Immature natural killer cell (primary cell): ENCODE measurements at regions not wholly inside any gene's neighbourhood (a gene's known extent, or its start where the extent isn't known, plus 50 kb on each side); places are given as distances from the start of the nearest gene placed in this dataset.
A peak's percentile ranks its signal among the peaks of the same experiment; 100 is the strongest.

Experiments
- DNase-seq, 3 donors: peaks; one replicate each; pipeline ENCODE4 v3.0.0; 2022; ENCODE audit warnings: mixed read lengths in 1 of 3
- H3K27ac Mint-ChIP-seq, 6 donors: one replicate each; pipeline ENCODE4 v1.8.0; 2020; ENCODE audit warnings: mixed read lengths in 6 of 6, mild to moderate bottlenecking in 5 of 6, inconsistent platforms in 4 of 6, moderate library complexity in 3 of 6
- H3K27me3 Mint-ChIP-seq, 3 donors: one replicate each; pipeline ENCODE4 v1.8.0; 2020 to 2021; ENCODE audit warnings: low read depth in 3 of 3, mild to moderate bottlenecking in 3 of 3, mixed read lengths in 3 of 3, moderate library complexity in 3 of 3, inconsistent platforms in 1 of 3
- H3K36me3 Mint-ChIP-seq, 3 donors: one replicate each; pipeline ENCODE4 v1.8.0; 2020; ENCODE audit warnings: mixed read lengths in 3 of 3, inconsistent platforms in 2 of 3, mild to moderate bottlenecking in 2 of 3
- H3K4me1 Mint-ChIP-seq, 2 donors: one replicate each; pipeline ENCODE4 v1.8.0; 2020; ENCODE audit warnings: inconsistent platforms in 2 of 2, mild to moderate bottlenecking in 2 of 2, mixed read lengths in 2 of 2, moderate library complexity in 1 of 2
- H3K4me3 Mint-ChIP-seq, 5 donors: one replicate each; pipeline ENCODE4 v1.8.0; 2020; ENCODE audit warnings: mild to moderate bottlenecking in 5 of 5, mixed read lengths in 5 of 5, inconsistent platforms in 3 of 5, moderate library complexity in 3 of 5
- H3K9me3 Mint-ChIP-seq, 6 donors: one replicate each; pipeline ENCODE4 v1.8.0; 2020; ENCODE audit warnings: mild to moderate bottlenecking in 6 of 6, mixed read lengths in 6 of 6, inconsistent platforms in 4 of 6, moderate library complexity in 3 of 6

- Mint-ChIP-seq H3K4me3 (no peak overlapping the region), H3K9me3 (no peaks in the 10 kb centered on the region), H3K27ac (no peak overlapping the region), H3K36me3 (no peaks in the 10 kb centered on the region), H3K27me3 (peaks cover 0 to 6% (median 2%) of the 10 kb centered on the region in 3 donors), H3K4me1 (no peaks in the 10 kb centered on the region)
- no peak for DNase-seq
Observed at GRCh38 chr2:236341721-236342120, 77.5 kb upstream of the ASB18 start.

GRCh38 chr2:236342507-236342906, 78.3 kb upstream of the ASB18 start:
- Mint-ChIP-seq H3K9me3 (no peaks in the 10 kb centered on the region), H3K36me3 (no peaks in the 10 kb centered on the region), H3K27ac (no peak overlapping the region), H3K4me3 (no peak overlapping the region), H3K27me3 (peaks cover 0 to 12% (median 0%) of the 10 kb centered on the region in 3 donors), H3K4me1 (no peaks in the 10 kb centered on the region)
- no peak for DNase-seq

DNA sequence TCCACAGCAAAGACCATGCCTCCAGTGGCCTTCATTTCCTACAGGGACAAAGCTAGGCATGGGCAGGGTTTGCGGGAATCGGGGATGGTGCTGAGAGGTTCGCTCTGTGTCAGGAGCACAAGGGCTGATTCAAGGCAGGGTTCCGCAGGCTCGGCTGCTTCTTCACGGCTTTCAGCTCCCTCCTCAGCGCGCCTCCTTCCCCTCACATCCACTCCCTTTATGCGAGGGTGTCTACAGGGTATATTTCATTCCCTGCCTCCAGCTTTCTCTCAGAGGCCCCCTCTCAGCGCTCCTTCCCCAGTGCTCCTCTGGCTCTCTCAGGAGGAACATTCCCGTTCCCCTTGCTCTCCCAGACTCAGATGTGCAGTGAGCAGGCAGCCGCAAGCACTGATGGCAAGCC, 78.7 kb upstream of the ASB18 start:
- no peak for DNase-seq
- Mint-ChIP-seq H3K9me3 (no peaks in the 10 kb centered on the region), H3K27ac (no peak overlapping the region), H3K4me3 (no peak overlapping the region), H3K36me3 (no peaks in the 10 kb centered on the region), H3K27me3 (peaks cover 0 to 14% (median 0%) of the 10 kb centered on the region in 3 donors), H3K4me1 (no peaks in the 10 kb centered on the region)

DNA sequence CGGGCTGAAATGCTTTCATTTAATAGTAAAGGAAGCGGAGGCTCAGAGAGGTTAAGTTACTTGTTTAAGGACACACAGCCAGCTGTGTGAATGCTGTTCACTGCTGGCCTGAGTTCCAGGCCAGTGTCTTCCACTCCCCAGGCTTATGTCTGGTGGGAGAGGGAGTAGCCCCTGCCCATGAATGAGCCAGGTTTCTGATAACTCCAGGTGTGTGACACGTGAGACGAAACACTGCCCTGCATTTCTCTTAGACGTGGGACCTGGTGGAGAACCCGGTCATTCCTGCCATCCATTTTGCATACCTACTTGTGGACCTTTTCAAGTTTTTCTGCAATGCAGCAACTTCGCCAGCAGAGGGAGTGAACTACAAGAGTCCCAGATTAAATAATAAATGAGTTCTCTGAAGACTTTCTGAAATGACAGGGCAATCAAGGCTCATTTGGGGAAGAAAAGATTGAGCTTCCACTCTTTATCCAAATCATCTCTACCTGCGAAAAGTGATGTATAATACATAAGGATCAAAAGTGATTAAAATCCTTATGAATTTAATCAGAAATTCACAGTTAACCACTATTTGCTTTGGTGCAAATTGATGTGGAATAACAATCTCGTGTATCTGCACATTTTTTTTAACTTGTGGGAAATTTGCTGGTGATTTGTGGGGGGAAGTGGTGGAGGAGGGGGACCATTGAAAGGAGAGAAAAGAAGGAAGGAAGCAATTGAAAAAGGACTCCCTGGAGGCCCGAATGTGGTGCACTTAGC, 79.4 kb upstream of the ASB18 start:
- H3K9me3 Mint-ChIP-seq: no peaks in the 10 kb centered on the region
- H3K4me3 Mint-ChIP-seq: no peak overlapping the region
- H3K27me3 Mint-ChIP-seq: peaks cover 0 to 14% (median 0%) of the 10 kb centered on the region in 3 donors
- H3K27ac Mint-ChIP-seq: no peak overlapping the region
- H3K4me1 Mint-ChIP-seq: no peaks in the 10 kb centered on the region
- no peaks in the 10 kb centered on the region for H3K36me3 Mint-ChIP-seq
- peak; percentile 29 to 51 (median 41) for DNase-seq

DNA sequence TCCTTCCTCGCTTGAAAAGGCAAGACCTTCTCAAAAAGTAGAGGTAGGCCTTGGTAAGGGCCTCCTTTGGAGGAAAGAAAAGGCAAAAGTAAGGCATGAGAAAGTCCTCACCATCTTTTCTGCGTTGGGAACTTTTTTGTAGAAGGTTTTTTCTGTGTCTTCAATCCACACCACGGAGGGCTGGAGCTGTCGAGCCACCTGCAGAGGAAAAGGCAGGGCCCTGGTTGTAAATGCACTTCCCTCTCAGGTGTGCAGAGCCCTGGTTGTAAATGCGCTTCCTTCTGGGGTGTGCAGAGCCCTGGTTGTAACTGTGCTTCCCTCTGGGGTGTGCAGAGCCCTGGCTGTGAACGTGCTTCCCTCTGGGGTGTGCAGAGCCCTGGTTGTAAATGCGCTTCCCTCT, 80.2 kb upstream of the ASB18 start:
- Mint-ChIP-seq H3K27ac (no peak overlapping the region), H3K27me3 (peaks cover 0 to 14% (median 0%) of the 10 kb centered on the region in 3 donors), H3K36me3 (no peaks in the 10 kb centered on the region), H3K4me3 (no peak overlapping the region), H3K4me1 (no peaks in the 10 kb centered on the region), H3K9me3 (no peaks in the 10 kb centered on the region)
- DNase-seq: no peak

GRCh38 chr2:236345081-236345714, 81.0 kb upstream of the ASB18 start:
- Mint-ChIP-seq H3K4me1 (no peaks in the 10 kb centered on the region), H3K4me3 (no peak overlapping the region), H3K9me3 (no peaks in the 10 kb centered on the region), H3K27ac (no peak overlapping the region), H3K36me3 (no peaks in the 10 kb centered on the region), H3K27me3 (peaks cover 0 to 14% (median 0%) of the 10 kb centered on the region in 3 donors)
- no peak for DNase-seq

DNA sequence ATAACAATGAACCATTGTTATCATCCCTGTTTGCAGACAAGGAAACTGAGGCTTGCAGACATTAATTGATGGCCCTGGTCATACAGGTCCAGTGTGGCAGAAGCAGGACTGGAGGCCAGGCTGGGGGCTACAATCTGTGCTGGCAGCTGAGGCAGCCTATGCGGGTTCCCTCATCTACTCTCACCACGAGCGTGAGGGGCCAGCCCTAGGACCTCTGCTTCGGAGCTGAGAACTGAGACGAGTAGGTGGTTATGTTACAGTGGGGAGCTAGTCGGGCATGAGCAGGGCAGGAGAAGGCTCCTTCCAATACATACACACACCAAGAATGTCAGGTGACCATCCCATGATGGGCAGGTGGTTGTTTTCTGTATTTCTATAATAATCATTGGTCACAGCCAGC, 82.2 kb upstream of the ASB18 start:
- Mint-ChIP-seq H3K27ac (no peak overlapping the region), H3K27me3 (peaks cover 0 to 14% (median 0%) of the 10 kb centered on the region in 3 donors), H3K4me3 (no peak overlapping the region), H3K4me1 (no peaks in the 10 kb centered on the region), H3K9me3 (no peaks in the 10 kb centered on the region), H3K36me3 (no peaks in the 10 kb centered on the region)
- no peak for DNase-seq

GRCh38 chr2:236348279-236348678, 84.1 kb upstream of the ASB18 start:
- Mint-ChIP-seq H3K27me3 (peaks cover 1 to 16% (median 1%) of the 10 kb centered on the region in 3 donors), H3K27ac (no peak overlapping the region), H3K9me3 (no peaks in the 10 kb centered on the region), H3K4me1 (peaks cover 2 to 6% of the 10 kb centered on the region in 2 donors), H3K4me3 (no peak overlapping the region), H3K36me3 (no peaks in the 10 kb centered on the region)
- DNase-seq: no peak

DNA sequence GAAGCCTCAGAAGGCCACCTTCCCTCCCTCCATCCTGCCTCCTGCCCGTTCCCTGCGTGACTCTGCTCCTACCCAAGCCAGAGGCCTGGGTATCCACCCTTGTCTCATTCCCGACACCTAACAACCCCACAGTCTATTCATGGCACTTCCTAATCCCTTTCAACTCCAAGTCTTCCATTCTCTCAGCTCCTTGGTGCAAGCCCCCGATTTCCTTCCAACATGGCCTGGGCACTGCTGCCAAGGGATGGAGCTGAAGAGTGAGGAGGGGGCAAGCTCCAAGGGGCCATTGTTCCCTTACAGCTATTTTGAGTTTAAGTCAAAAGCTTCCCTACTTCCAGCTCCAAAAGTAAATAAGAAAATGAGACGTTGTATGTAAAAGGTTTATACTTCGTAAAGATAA, 84.8 kb upstream of the ASB18 start:
- no peak overlapping the region for H3K4me3 Mint-ChIP-seq
- no peak overlapping the region for H3K27ac Mint-ChIP-seq
- DNase-seq: no peak
- no peaks in the 10 kb centered on the region for H3K9me3 Mint-ChIP-seq
- H3K4me1 Mint-ChIP-seq: peaks cover 2 to 7% of the 10 kb centered on the region in 2 donors
- H3K36me3 Mint-ChIP-seq: no peaks in the 10 kb centered on the region
- peaks cover 1 to 16% (median 3%) of the 10 kb centered on the region in 3 donors for H3K27me3 Mint-ChIP-seq

GRCh38 chr2:236350426-236350825, 86.2 kb upstream of the ASB18 start:
- peaks cover 1 to 12% (median 3%) of the 10 kb centered on the region in 3 donors for H3K27me3 Mint-ChIP-seq
- no peak for DNase-seq
- H3K4me1 Mint-ChIP-seq: peaks cover 2 to 7% of the 10 kb centered on the region in 2 donors
- no peaks in the 10 kb centered on the region for H3K9me3 Mint-ChIP-seq
- no peak overlapping the region for H3K4me3 Mint-ChIP-seq
- H3K36me3 Mint-ChIP-seq: no peaks in the 10 kb centered on the region
- no peak overlapping the region for H3K27ac Mint-ChIP-seq

DNA sequence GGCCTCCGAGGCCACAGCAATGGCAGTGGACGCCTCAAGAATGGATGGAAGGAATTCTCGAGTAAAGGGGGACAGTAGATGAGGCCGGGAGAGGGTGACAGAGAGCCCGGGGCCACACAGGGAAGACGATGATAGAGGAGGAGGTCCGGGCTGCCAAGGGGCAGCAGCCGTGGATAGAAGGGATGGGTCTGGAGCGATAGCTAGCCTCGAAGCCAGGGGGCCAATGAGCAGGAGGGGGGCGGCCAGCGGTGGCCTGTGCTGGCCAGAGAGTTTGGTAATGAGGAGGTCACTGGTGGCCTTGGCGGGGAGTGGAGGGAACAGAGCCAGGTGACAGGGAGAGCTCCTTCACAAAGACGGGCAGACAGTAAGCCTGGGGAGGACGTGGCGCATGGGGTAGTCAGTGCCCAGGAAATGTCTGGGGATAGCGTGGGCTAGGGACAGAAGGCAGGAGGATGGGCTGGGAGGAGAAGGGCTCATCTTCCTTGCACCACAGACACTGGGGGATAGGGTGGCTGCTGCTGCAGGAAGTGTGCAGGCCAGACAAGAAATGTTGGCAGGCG, 87.8 kb upstream of the ASB18 start:
- no peaks in the 10 kb centered on the region for H3K9me3 Mint-ChIP-seq
- H3K4me3 Mint-ChIP-seq: no peak overlapping the region
- peaks cover 2 to 7% of the 10 kb centered on the region in 2 donors for H3K4me1 Mint-ChIP-seq
- no peak for DNase-seq
- no peak overlapping the region for H3K27ac Mint-ChIP-seq
- H3K27me3 Mint-ChIP-seq: peaks cover 1 to 9% (median 3%) of the 10 kb centered on the region in 3 donors
- no peaks in the 10 kb centered on the region for H3K36me3 Mint-ChIP-seq

- H3K9me3 Mint-ChIP-seq: no peaks in the 10 kb centered on the region
- no peak overlapping the region for H3K27ac Mint-ChIP-seq
- H3K4me3 Mint-ChIP-seq: no peak overlapping the region
- DNase-seq: peak; percentile 17 to 42 (median 39)
- H3K27me3 Mint-ChIP-seq: peaks cover 1 to 4% (median 3%) of the 10 kb centered on the region in 3 donors
- H3K4me1 Mint-ChIP-seq: peaks cover 2 to 7% of the 10 kb centered on the region in 2 donors
- no peaks in the 10 kb centered on the region for H3K36me3 Mint-ChIP-seq
Observed at GRCh38 chr2:236352761-236353593, 88.8 kb upstream of the ASB18 start.

DNA sequence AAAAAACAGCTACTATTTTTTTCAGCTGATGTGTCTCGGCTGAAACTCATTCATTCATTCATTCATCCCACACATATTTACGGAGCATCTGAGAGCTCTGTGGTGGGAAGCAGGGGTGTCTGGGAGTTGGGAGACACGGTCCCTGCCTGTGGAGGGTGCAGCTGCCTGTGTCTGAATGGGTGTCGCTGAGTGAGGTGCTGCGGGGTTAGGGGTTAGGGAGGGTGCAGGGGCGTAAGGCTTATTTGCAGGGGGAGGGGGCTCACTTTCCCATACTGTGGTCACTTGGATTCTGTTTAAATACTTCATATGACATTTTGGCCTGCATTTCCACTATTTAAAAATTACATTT, 89.4 kb upstream of the ASB18 start:
- Mint-ChIP-seq H3K9me3 (no peaks in the 10 kb centered on the region), H3K27me3 (peaks cover 1 to 3% (median 2%) of the 10 kb centered on the region in 3 donors), H3K27ac (no peak overlapping the region), H3K4me1 (peaks cover 2 to 7% of the 10 kb centered on the region in 2 donors), H3K36me3 (no peaks in the 10 kb centered on the region), H3K4me3 (no peak overlapping the region)
- DNase-seq: no peak
